IMR-90 (cell line): ENCODE measurements at regions not wholly inside any gene's neighbourhood (a gene's known extent, or its start where the extent isn't known, plus 50 kb on each side); places are given as distances from the start of the nearest gene placed in this dataset.
A peak's percentile ranks its signal among the peaks of the same experiment; 100 is the strongest.

Experiments
- ATAC-seq: fragments of 200-7000 bp; cut with Tn5 transposase; 2 replicates; pipeline ENCODE4 v1.9.1; 2020; ENCODE audit warnings: low read depth, mild to moderate bottlenecking, moderate library complexity
- BruUV-seq: library from RNA; stranded (reverse); fragments of 400-500 nt; replicated peaks from 2 replicates; lab custom pipeline; 2021; lab: Mats Ljungman, UMichigan
- CTCF ChIA-PET: fragments of 300-600 bp; formaldehyde crosslinking; extraction: SDS; loops from one replicate; lab custom pipeline; 2021; ENCODE audit warnings: antibody characterized with exemption; lab: Yijun Ruan, JAX
- POLR2A ChIA-PET: fragments of 300-600 bp; sonication (Branson Sonifier 250); formaldehyde crosslinking; loops from one replicate; lab custom pipeline; 2022; ENCODE audit warnings: antibody characterized with exemption; ENCODE audit not compliant: unreplicated experiment; lab: Charles Lee
- DNase-seq: peaks from one replicate; pipeline ENCODE4 v3.0.0; 2013
- H2AFZ ChIP-seq: replicated peaks from 2 replicates; pipeline ENCODE3; 2013; ENCODE audit warnings: low read length, mild to moderate bottlenecking; ENCODE audit not compliant: poor library complexity
- H2AK5ac ChIP-seq: 2 replicates; pipeline ENCODE4 v1.6.1; 2013; ENCODE audit warnings: low read depth, low read length, inconsistent platforms
- H2AK9ac ChIP-seq: replicated peaks from 2 replicates; pipeline ENCODE3; 2013; ENCODE audit warnings: mild to moderate bottlenecking, low read depth, low read length, moderate library complexity; ENCODE audit not compliant: poor library complexity
- H2BK120ac ChIP-seq: 2 replicates; pipeline ENCODE4 v1.6.1; 2013; ENCODE audit warnings: low read depth, low read length, inconsistent platforms
- H2BK15ac ChIP-seq: 3 replicates; pipeline ENCODE4 v1.6.1; 2013; ENCODE audit warnings: low read depth, low read length, inconsistent platforms
- H2BK20ac ChIP-seq: 2 replicates; pipeline ENCODE4 v1.6.1; 2013; ENCODE audit warnings: low read depth, mild to moderate bottlenecking, inconsistent platforms, low read length, moderate library complexity
- H2BK5ac ChIP-seq: 2 replicates; pipeline ENCODE4 v1.6.1; 2013; ENCODE audit warnings: mild to moderate bottlenecking, low read depth, low read length, inconsistent platforms; ENCODE audit not compliant: poor library complexity, severe bottlenecking
- H3K14ac ChIP-seq: replicated peaks from 2 replicates; pipeline ENCODE4 v1.6.1; 2013; ENCODE audit warnings: low read depth, low read length, inconsistent platforms
- H3K18ac ChIP-seq: 2 replicates; pipeline ENCODE4 v1.6.1; 2013; ENCODE audit warnings: low read depth, low read length, control low read depth
- H3K23ac ChIP-seq: 2 replicates; pipeline ENCODE4 v1.6.1; 2013; ENCODE audit warnings: low read depth, low read length, inconsistent platforms
- H3K27ac ChIP-seq: 2 replicates; pipeline ENCODE4 v1.5.1; 2013; ENCODE audit warnings: mild to moderate bottlenecking, control low read depth, low read length; ENCODE audit not compliant: insufficient read depth
- H3K27me3 ChIP-seq: 2 replicates; pipeline ENCODE4 v1.6.1; 2013; ENCODE audit warnings: low read length; ENCODE audit not compliant: control insufficient read depth, insufficient read depth
- H3K36me3 ChIP-seq: 2 replicates; pipeline ENCODE4 v1.6.1; 2013; ENCODE audit warnings: low read length, mixed read lengths; ENCODE audit not compliant: control insufficient read depth, insufficient read depth
- H3K4ac ChIP-seq: 2 replicates; pipeline ENCODE4 v1.6.1; 2013; ENCODE audit warnings: low read depth, low read length, inconsistent platforms
- H3K4me1 ChIP-seq: 2 replicates; pipeline ENCODE4 v1.6.1; 2013; ENCODE audit warnings: low read length, mixed read lengths; ENCODE audit not compliant: control insufficient read depth, insufficient read depth
- H3K4me2 ChIP-seq: 2 replicates; pipeline ENCODE4 v1.6.1; 2013; ENCODE audit warnings: low read depth, mild to moderate bottlenecking, control low read depth, low read length, moderate library complexity
- H3K4me3 ChIP-seq: 2 replicates; pipeline ENCODE4 v1.5.1; 2013; ENCODE audit warnings: low read depth, mild to moderate bottlenecking, control low read depth, low read length, moderate library complexity; ENCODE audit not compliant: insufficient read depth
- H3K56ac ChIP-seq: 2 replicates; pipeline ENCODE4 v1.6.1; 2013; ENCODE audit warnings: low read length, inconsistent platforms; ENCODE audit not compliant: insufficient read depth; ENCODE audit errors: extremely low read depth
- H3K79me1 ChIP-seq, 2 experiments: 2 replicates each; pipeline ENCODE4 v1.6.1; 2013; ENCODE audit warnings: low read length in 2 of 2, inconsistent platforms in 1 of 2, low read depth in 1 of 2
- H3K9ac ChIP-seq: 2 replicates; pipeline ENCODE4 v1.6.1; 2013; ENCODE audit warnings: low read depth, low read length, control low read depth
- H3K9me1 ChIP-seq: 2 replicates; pipeline ENCODE4 v1.6.1; 2013; ENCODE audit warnings: low read length, inconsistent platforms; ENCODE audit not compliant: insufficient read depth
- H3K9me3 ChIP-seq: 2 replicates; pipeline ENCODE4 v1.6.1; 2013; ENCODE audit warnings: low read length; ENCODE audit not compliant: control insufficient read depth, insufficient read depth
- H4K20me1 ChIP-seq: 2 replicates; pipeline ENCODE4 v1.6.1; 2013; ENCODE audit warnings: low read length, inconsistent platforms; ENCODE audit not compliant: insufficient read depth
- H4K5ac ChIP-seq: 2 replicates; pipeline ENCODE4 v1.6.1; 2013; ENCODE audit warnings: mild to moderate bottlenecking, low read depth, low read length, control low read depth
- H4K8ac ChIP-seq, 2 experiments: 2 replicates each; pipeline ENCODE4 v1.6.1; 2013; ENCODE audit warnings: low read depth in 2 of 2, low read length in 2 of 2, control low read depth in 1 of 2, inconsistent platforms in 1 of 2
- H4K91ac ChIP-seq: 2 replicates; pipeline ENCODE4 v1.6.1; 2013; ENCODE audit warnings: low read depth, low read length, inconsistent platforms; ENCODE audit not compliant: insufficient read depth
- BHLHE40 ChIP-seq: fragments of 150-350 bp; IDR thresholded peaks from 2 replicates; pipeline ENCODE4 v1.6.1; 2016; ENCODE audit warnings: mild to moderate bottlenecking, low read depth, low read length
- MAFK ChIP-seq: IDR thresholded peaks from 2 replicates; pipeline ENCODE4 v1.6.1; 2012; ENCODE audit warnings: low read depth, low read length, improper control_type of control experiment
- RCOR1 ChIP-seq: IDR thresholded peaks from 2 replicates; pipeline ENCODE4 v1.6.1; 2012; ENCODE audit warnings: mild to moderate bottlenecking, low read length, improper control_type of control experiment; ENCODE audit not compliant: insufficient replicate concordance
- USF2 ChIP-seq: fragments of 150-350 bp; IDR thresholded peaks from 2 replicates; pipeline ENCODE4 v1.6.1; 2017; ENCODE audit warnings: mild to moderate bottlenecking, antibody characterized with exemption, low read length, low read depth
- WGBS, 2 experiments: methylation state at CpG; one replicate each; pipeline versions ENCODE4 v1.1.5 to v1.1.7; 2013; ENCODE audit warnings: missing lambda C conversion rate in 2 of 2; ENCODE audit not compliant: insufficient read length in 1 of 2; ENCODE audit errors: extremely low coverage in 2 of 2; 5-methylcytosine and 5-hydroxymethylcytosine counted together
- dilution Hi-C: fragments of 300-500 bp; cut with HindIII; formaldehyde crosslinking; loops from one replicate; pipeline ENCODE4 v1.14.3; 2018; ENCODE audit warnings: low sequenced_read_pairs; ENCODE audit not compliant: unreplicated experiment
- in situ Hi-C: fragments of 300-500 bp; cut with MboI; formaldehyde crosslinking; loops from 3 replicates; pipeline ENCODE4 v1.14.3; 2019; ENCODE audit warnings: low sequenced_read_pairs, inconsistent platforms, mixed read lengths
- intact Hi-C: fragments of 100-400 bp; cut with micrococcal nuclease; formaldehyde crosslinking; loops from 2 replicates; pipeline ENCODE4 v1.10.0; 2022

GRCh38 chr5:101035425-101035824 is 132.3 kb upstream of the ST8SIA4 start:
- DNase-seq (no peak), ATAC-seq (no peak)
- Histone ChIP-seq H3K4me3 (no peak overlapping the region), H3K4ac (no peak overlapping the region), H2AK9ac (no peak overlapping the region), H3K27me3 (no peaks in the 10 kb centered on the region), H3K23ac (no peak overlapping the region), H2AFZ (no peak overlapping the region), H2BK120ac (no peak overlapping the region), H3K9ac (no peak overlapping the region), H4K5ac (no peak overlapping the region), H3K9me1 (no peaks in the 10 kb centered on the region), H2AK5ac (no peak overlapping the region), H2BK20ac (no peak overlapping the region), H3K4me2 (no peak overlapping the region), H3K36me3 (no peaks in the 10 kb centered on the region), H3K79me1 (no peaks in the 10 kb centered on the region), H3K27ac (no peak overlapping the region), H3K56ac (no peak overlapping the region), H3K18ac (no peak overlapping the region), H3K14ac (no peak overlapping the region), H3K4me1 (no peaks in the 10 kb centered on the region), H3K9me3 (no peaks in the 10 kb centered on the region), H4K8ac (no peak overlapping the region), H4K20me1 (no peaks in the 10 kb centered on the region), H2BK15ac (no peak overlapping the region), H2BK5ac (no peak overlapping the region), H4K91ac (no peak overlapping the region)
- TF ChIP-seq BHLHE40, result no peak
- TF ChIP-seq MAFK, result peak; percentile 80
- no peak for TF ChIP-seq RCOR1
- TF ChIP-seq USF2, result no peak
- POLR2A ChIA-PET, result no interaction called here
- no CpG with 5 or more reads among the region's 3 CpGs for WGBS, 2 experiments
- intact Hi-C loops (no loop called here), in situ Hi-C loops (no loop called here), dilution Hi-C loops (no loop called here)
- BruUV-seq, result no TSS peak
- CTCF ChIA-PET, result no interaction called here
